ENCODE measurements at regions not wholly inside any gene's neighbourhood (a gene's known extent, or its start where the extent isn't known, plus 50 kb on each side); places are given as distances from the start of the nearest gene placed in this dataset.
"Not testable (repeated sequence)": the region's sequence is repeated elsewhere in the genome, so short reads cannot be mapped to it uniquely, and the experiment has no call there.

- peak; percentile 27 for DNase-seq (ENCODE audit: low spot score)
Observed at GRCh38 chr14:106663805-106664410, 1137.5 kb downstream of the TMEM121 start.

GRCh38 chr14:106665814-106666213 is 1139.4 kb downstream of the TMEM121 start:
- no peak for DNase-seq (ENCODE audit: low spot score)

GRCh38 chr14:106666341-106666740 is 1140.0 kb downstream of the TMEM121 start:
- DNase-seq (ENCODE audit: low spot score): no peak

GRCh38 chr14:106670011-106670410 is 1143.6 kb downstream of the TMEM121 start:
- DNase-seq (ENCODE audit: low spot score): no peak

- DNase-seq (ENCODE audit: low spot score): not testable (repeated sequence)
Observed at GRCh38 chr14:106674093-106674492, 1147.7 kb downstream of the TMEM121 start.

- DNase-seq (ENCODE audit: low spot score): not testable (repeated sequence)
Observed at GRCh38 chr14:106674509-106675125, 1148.2 kb downstream of the TMEM121 start.

- peak; percentile 72 for DNase-seq (ENCODE audit: low spot score)
Observed at GRCh38 chr14:106675716-106676115, 1149.3 kb downstream of the TMEM121 start.

GRCh38 chr14:106679776-106680175 is 1153.4 kb downstream of the TMEM121 start:
- DNase-seq (ENCODE audit: low spot score): no peak

- no peak for DNase-seq (ENCODE audit: low spot score)
Observed at GRCh38 chr14:106681161-106681560, 1154.8 kb downstream of the TMEM121 start.

- DNase-seq (ENCODE audit: low spot score): peak; percentile 39
Observed at GRCh38 chr14:106681568-106681967, 1155.2 kb downstream of the TMEM121 start.

- DNase-seq (ENCODE audit: low spot score): no peak
Observed at GRCh38 chr14:106683631-106684030, 1157.2 kb downstream of the TMEM121 start.

- DNase-seq (ENCODE audit: low spot score): no peak
Observed at GRCh38 chr14:106686533-106686932, 1160.2 kb downstream of the TMEM121 start.

GRCh38 chr14:106690333-106690891 is 1164.0 kb downstream of the TMEM121 start:
- DNase-seq (ENCODE audit: low spot score): no peak

GRCh38 chr14:106691601-106692291 is 1165.4 kb downstream of the TMEM121 start:
- DNase-seq (ENCODE audit: low spot score): no peak

- peak; percentile 81 for DNase-seq (ENCODE audit: low spot score)
Observed at GRCh38 chr14:106694638-106695393, 1168.4 kb downstream of the TMEM121 start.

- DNase-seq (ENCODE audit: low spot score): not testable (repeated sequence)
Observed at GRCh38 chr14:106698620-106699267, 1172.4 kb downstream of the TMEM121 start.

- DNase-seq (ENCODE audit: low spot score): not testable (repeated sequence)
Observed at GRCh38 chr14:106703651-106704050, 1177.3 kb downstream of the TMEM121 start.

- DNase-seq (ENCODE audit: low spot score): not testable (repeated sequence)
Observed at GRCh38 chr14:106706488-106706887, 1180.1 kb downstream of the TMEM121 start.

- not testable (repeated sequence) for DNase-seq (ENCODE audit: low spot score)
Observed at GRCh38 chr14:106710187-106710586, 1183.8 kb downstream of the TMEM121 start.

- DNase-seq (ENCODE audit: low spot score): not testable (repeated sequence)
Observed at GRCh38 chr14:106712513-106712912, 1186.1 kb downstream of the TMEM121 start.
